HCT116 (cell line): ENCODE measurements at regions not wholly inside any gene's neighbourhood (a gene's known extent, or its start where the extent isn't known, plus 50 kb on each side); places are given as distances from the start of the nearest gene placed in this dataset.

Experiments used
- ATAC-seq: fragments of 200-7000 bp; cut with Tn5 transposase; 2 replicates; pipeline ENCODE4 v1.9.1; 2020; ENCODE audit warnings: mild to moderate bottlenecking, moderate library complexity
- BruUV-seq: library from RNA; stranded (reverse); fragments of 400-500 nt; replicated peaks from 2 replicates; lab custom pipeline; 2021; lab: Mats Ljungman, UMichigan
- CTCF ChIA-PET: fragments of 300-600 bp; sonication (Branson Sonifier 250); formaldehyde crosslinking; loops from one replicate; lab custom pipeline; 2021; ENCODE audit warnings: antibody characterized with exemption; lab: Charles Lee
- POLR2A ChIA-PET: fragments of 300-600, 350-600 bp; sonication (Branson Sonifier 250); formaldehyde crosslinking; loops from one replicate; lab custom pipeline; 2021; ENCODE audit warnings: antibody characterized with exemption; lab: Charles Lee
- RAD21 ChIA-PET, 2 experiments: fragments of 300-600 bp; sonication (Branson Sonifier 250); formaldehyde crosslinking; loops; one replicate each; lab custom pipeline; 2023; ENCODE audit warnings: low total read pairs in 2 of 2; ENCODE audit not compliant: uncharacterized antibody in 2 of 2, unreplicated experiment in 2 of 2, low non-redundant PET in 1 of 2; lab: Charles Lee
- DNase-seq: peaks from one replicate; pipeline ENCODE4 v3.0.0-alpha.2; 2010; ENCODE audit warnings: low read depth, low spot score
- H2AFZ ChIP-seq: fragments of 200-600 bp; shearing (Covaris generic), sonication (generic); 2 replicates; pipeline ENCODE4 v1.6.1; 2017; ENCODE audit warnings: low read depth, mixed run types, mixed read lengths, antibody characterized with exemption, low read length; ENCODE audit not compliant: poor library complexity, severe bottlenecking
- H3K27ac ChIP-seq: 2 replicates; pipeline ENCODE4 v1.5.1; 2012; ENCODE audit warnings: low read depth, low read length
- H3K27me3 ChIP-seq: fragments of 200-600 bp; sonication (generic); 2 replicates; pipeline ENCODE4 v1.6.1; 2016; ENCODE audit warnings: mixed run types, low read length, mixed read lengths; ENCODE audit not compliant: insufficient read depth
- H3K36me3 ChIP-seq, 2 experiments: fragments of 200-500 bp in 1 of 2; fragments of 200-600 bp in 1 of 2; sonication (Bioruptor generic) in 1 of 2; sonication (generic) in 1 of 2; 2 replicates each; pipeline versions ENCODE4 v1.5.1 to v1.6.1; 2014 to 2016; ENCODE audit warnings: low read length in 2 of 2, inconsistent platforms in 1 of 2, mixed read lengths in 1 of 2, mixed run types in 1 of 2; ENCODE audit not compliant: insufficient read depth in 2 of 2, control insufficient read depth in 1 of 2
- H3K4me1 ChIP-seq, 2 experiments: fragments of 200-600 bp in 1 of 2; sonication (generic) in 1 of 2; 2 replicates each; pipeline versions ENCODE4 v1.5.1 to v1.6.1; 2012 to 2017; ENCODE audit warnings: low read length in 2 of 2, inconsistent platforms in 1 of 2, mild to moderate bottlenecking in 1 of 2, mixed read lengths in 1 of 2, mixed run types in 1 of 2, moderate library complexity in 1 of 2; ENCODE audit not compliant: insufficient read depth in 2 of 2, control insufficient read depth in 1 of 2
- H3K4me2 ChIP-seq: fragments of 200-600 bp; sonication (generic); 2 replicates; pipeline ENCODE4 v1.6.1; 2017; ENCODE audit warnings: mixed run types, low read length, mixed read lengths
- H3K4me3 ChIP-seq, 2 experiments: fragments of 200-600 bp in 1 of 2; sonication (generic) in 1 of 2; replicated peaks in 1 of 2; 2 replicates each; pipeline ENCODE4 v1.5.1; 2011 to 2016; ENCODE audit warnings: low read length in 2 of 2, control low read depth in 1 of 2, low read depth in 1 of 2, mild to moderate bottlenecking in 1 of 2, mixed read lengths in 1 of 2, mixed run types in 1 of 2
- H3K79me2 ChIP-seq: fragments of 200-600 bp; sonication (generic); 2 replicates; pipeline ENCODE4 v1.6.1; 2017; ENCODE audit warnings: mild to moderate bottlenecking, mixed run types, low read length, moderate library complexity, mixed read lengths; ENCODE audit not compliant: insufficient read depth
- H3K9ac ChIP-seq: fragments of 200-600 bp; sonication (generic); 2 replicates; pipeline ENCODE4 v1.6.1; 2016; ENCODE audit warnings: low read length, mixed read lengths
- H3K9me2 ChIP-seq: fragments of 200-600 bp; sonication (generic), shearing (Covaris generic); 2 replicates; pipeline ENCODE4 v1.6.1; 2017; ENCODE audit warnings: mixed run types, mild to moderate bottlenecking, moderate library complexity; ENCODE audit not compliant: insufficient read depth
- H3K9me3 ChIP-seq, 2 experiments: fragments of 200-500 bp in 1 of 2; fragments of 200-600 bp in 1 of 2; sonication (Bioruptor generic) in 1 of 2; sonication (generic) in 1 of 2; 2 replicates each; pipeline ENCODE4 v1.6.1; 2014 to 2017; ENCODE audit warnings: low read length in 2 of 2, mixed read lengths in 2 of 2, inconsistent platforms in 1 of 2, low read depth in 1 of 2, mild to moderate bottlenecking in 1 of 2, mixed run types in 1 of 2, moderate library complexity in 1 of 2; ENCODE audit not compliant: control insufficient read depth in 1 of 2, insufficient read depth in 1 of 2
- H4K20me1 ChIP-seq: fragments of 200-600 bp; sonication (generic), shearing (Covaris generic); 2 replicates; pipeline ENCODE4 v1.6.1; 2017; ENCODE audit warnings: mixed run types, mild to moderate bottlenecking, moderate library complexity; ENCODE audit not compliant: insufficient read depth
- CBX3 ChIP-seq: IDR thresholded peaks from 2 replicates; pipeline ENCODE4 v1.6.1; 2012; ENCODE audit warnings: low read depth
- POLR2A ChIP-seq: IDR thresholded peaks from 2 replicates; pipeline ENCODE4 v1.7.0; 2011; ENCODE audit warnings: borderline replicate concordance; ENCODE audit not compliant: insufficient read depth, insufficient read length; ENCODE audit errors: extremely low read depth
- RAD21 ChIP-seq: IDR thresholded peaks from 2 replicates; pipeline ENCODE4 v1.6.1; 2012; ENCODE audit warnings: low read depth, mild to moderate bottlenecking
- SRF ChIP-seq: IDR thresholded peaks from 2 replicates; pipeline ENCODE4 v1.6.1; 2012; ENCODE audit warnings: low read depth
- TCF7L2 ChIP-seq: IDR thresholded peaks from 2 replicates; pipeline ENCODE4 v1.7.0; 2011; ENCODE audit warnings: borderline replicate concordance, inconsistent platforms; ENCODE audit not compliant: insufficient read depth, insufficient read length; ENCODE audit errors: extremely low read depth
- YY1 ChIP-seq: IDR thresholded peaks from 2 replicates; pipeline ENCODE4 v1.6.1; 2011; ENCODE audit warnings: low read length, low read depth, moderate library complexity, mild to moderate bottlenecking; ENCODE audit not compliant: insufficient replicate concordance; ENCODE audit errors: extremely low read depth
- ZFX ChIP-seq: fragments of 450-650 bp; IDR thresholded peaks from 2 replicates; pipeline ENCODE4 v1.6.1; 2017
- intact Hi-C: fragments of 100-400 bp; cut with micrococcal nuclease; formaldehyde crosslinking; loops from 2 replicates; pipeline ENCODE4 v1.10.0; 2022
- TF ChIP-seq, protein P1 (sequence below): IDR thresholded peaks from 2 replicates; pipeline ENCODE4 v1.6.1; 2011; ENCODE audit warnings: mild to moderate bottlenecking, low read length, moderate library complexity; ENCODE audit not compliant: insufficient replicate concordance; ENCODE audit errors: extremely low read depth
- TF ChIP-seq, protein P2 (sequence below): IDR thresholded peaks from 2 replicates; pipeline ENCODE4 v1.6.1; 2012

DNA sequence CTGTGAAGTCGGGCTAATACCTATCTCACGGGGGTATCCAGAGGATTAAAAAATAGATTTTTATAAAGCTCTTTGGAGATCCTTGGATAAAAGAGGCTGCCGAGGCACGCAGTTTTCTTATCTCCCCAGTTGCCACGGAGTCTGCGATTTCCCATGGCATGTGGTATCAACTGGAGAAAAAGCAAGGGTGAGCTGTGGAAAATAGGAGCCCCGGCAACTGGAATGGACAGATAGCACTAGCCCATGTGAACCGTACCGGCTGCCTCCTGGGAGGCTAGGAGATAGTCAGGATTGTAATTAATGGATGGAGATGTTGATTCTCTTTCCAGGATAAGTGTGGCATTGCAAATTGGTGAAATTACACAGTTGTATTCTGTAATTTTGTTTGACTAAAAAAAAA is 407.6 kb upstream of the KCNH7 start:
- H3K9ac ChIP-seq = no peak overlapping the region
- H3K27me3 ChIP-seq = no peaks in the 10 kb centered on the region; the same call in 1 of the 2 replicates
- RAD21 ChIA-PET = no interaction called here
- no peak overlapping the region for H2AFZ ChIP-seq
- no peak for TF ChIP-seq SRF
- TF ChIP-seq ZFX = no peak
- TF ChIP-seq, protein P1, sequence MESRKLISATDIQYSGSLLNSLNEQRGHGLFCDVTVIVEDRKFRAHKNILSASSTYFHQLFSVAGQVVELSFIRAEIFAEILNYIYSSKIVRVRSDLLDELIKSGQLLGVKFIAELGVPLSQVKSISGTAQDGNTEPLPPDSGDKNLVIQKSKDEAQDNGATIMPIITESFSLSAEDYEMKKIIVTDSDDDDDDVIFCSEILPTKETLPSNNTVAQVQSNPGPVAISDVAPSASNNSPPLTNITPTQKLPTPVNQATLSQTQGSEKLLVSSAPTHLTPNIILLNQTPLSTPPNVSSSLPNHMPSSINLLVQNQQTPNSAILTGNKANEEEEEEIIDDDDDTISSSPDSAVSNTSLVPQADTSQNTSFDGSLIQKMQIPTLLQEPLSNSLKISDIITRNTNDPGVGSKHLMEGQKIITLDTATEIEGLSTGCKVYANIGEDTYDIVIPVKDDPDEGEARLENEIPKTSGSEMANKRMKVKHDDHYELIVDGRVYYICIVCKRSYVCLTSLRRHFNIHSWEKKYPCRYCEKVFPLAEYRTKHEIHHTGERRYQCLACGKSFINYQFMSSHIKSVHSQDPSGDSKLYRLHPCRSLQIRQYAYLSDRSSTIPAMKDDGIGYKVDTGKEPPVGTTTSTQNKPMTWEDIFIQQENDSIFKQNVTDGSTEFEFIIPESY = no peak
- TF ChIP-seq, all 23 proteins: peak for 0
- ChIA-PET CTCF (no interaction called here), POLR2A (no interaction called here)
- DNase-seq (no peak), ATAC-seq (no peak)
- H3K36me3 ChIP-seq = no peaks in the 10 kb centered on the region
- no peaks in the 10 kb centered on the region for H3K4me1 ChIP-seq
- no peaks in the 10 kb centered on the region for H3K9me3 ChIP-seq
- no peak overlapping the region for H3K4me2 ChIP-seq
- intact Hi-C loops = no loop called here
- H4K20me1 ChIP-seq = no peaks in the 10 kb centered on the region
- no peak overlapping the region for H3K27ac ChIP-seq
- H3K4me3 ChIP-seq = no peak overlapping the region
- no TSS peak for BruUV-seq
- no peaks in the 10 kb centered on the region for H3K9me2 ChIP-seq
- H3K79me2 ChIP-seq = no peaks in the 10 kb centered on the region

DNA sequence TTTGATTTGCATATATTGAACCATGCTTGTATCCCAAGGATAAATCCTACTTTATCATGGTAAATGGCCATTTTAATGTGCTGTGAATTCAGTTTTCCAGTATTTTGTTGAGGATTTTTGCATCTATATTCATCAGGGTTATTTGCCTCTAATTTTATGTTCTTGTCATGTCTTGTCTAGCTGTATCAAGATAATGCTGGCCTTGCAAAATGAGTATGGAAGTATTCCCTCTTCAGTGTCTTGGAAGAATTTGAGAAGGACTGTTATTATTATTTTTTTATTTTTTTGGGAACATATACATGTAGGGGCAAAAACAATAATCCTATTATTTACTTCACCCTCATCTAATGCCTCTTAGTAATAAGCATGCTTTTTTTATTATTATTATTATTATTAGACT is 398.0 kb upstream of the KCNH7 start:
- no peaks in the 10 kb centered on the region for H3K9me3 ChIP-seq
- H3K27me3 ChIP-seq = no peaks in the 10 kb centered on the region
- ChIA-PET RAD21 (no interaction called here), POLR2A (no interaction called here), CTCF (no interaction called here)
- H3K4me2 ChIP-seq = no peak overlapping the region
- DNase-seq (no peak), ATAC-seq (no peak)
- no peak overlapping the region for H3K27ac ChIP-seq
- intact Hi-C loops = no loop called here
- H3K9me2 ChIP-seq = no peaks in the 10 kb centered on the region
- H3K79me2 ChIP-seq = no peaks in the 10 kb centered on the region
- no peaks in the 10 kb centered on the region for H3K36me3 ChIP-seq
- BruUV-seq = no TSS peak
- no peak overlapping the region for H3K4me3 ChIP-seq
- TF ChIP-seq, protein P1 = no peak
- TF ChIP-seq TCF7L2 (no peak), POLR2A (no peak), ZFX (no peak), RAD21 (no peak), YY1 (no peak), CBX3 (no peak)
- TF ChIP-seq, protein P2, sequence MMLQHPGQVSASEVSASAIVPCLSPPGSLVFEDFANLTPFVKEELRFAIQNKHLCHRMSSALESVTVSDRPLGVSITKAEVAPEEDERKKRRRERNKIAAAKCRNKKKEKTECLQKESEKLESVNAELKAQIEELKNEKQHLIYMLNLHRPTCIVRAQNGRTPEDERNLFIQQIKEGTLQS = no peak
- H3K4me1 ChIP-seq = no peaks in the 10 kb centered on the region
- no peak overlapping the region for H3K9ac ChIP-seq
- H2AFZ ChIP-seq = no peak overlapping the region
- no peaks in the 10 kb centered on the region for H4K20me1 ChIP-seq
